HEK293T (cell line): ENCODE measurements at regions not wholly inside any gene's neighbourhood (a gene's known extent, or its start where the extent isn't known, plus 50 kb on each side); places are given as distances from the start of the nearest gene placed in this dataset.

ENCODE experiments used
- FOXA1 ChIP-seq: fragments of 450-650 bp; IDR thresholded peaks from 2 replicates; pipeline ENCODE4 v1.6.1; 2016; ENCODE audit warnings: mild to moderate bottlenecking
- FOXK2 ChIP-seq: fragments of 450-650 bp; IDR thresholded peaks from 2 replicates; pipeline ENCODE4 v1.6.1; 2016; ENCODE audit warnings: mild to moderate bottlenecking
- LEF1 ChIP-seq: fragments of 450-650 bp; IDR thresholded peaks from 2 replicates; pipeline ENCODE4 v1.6.1; 2017; ENCODE audit warnings: mild to moderate bottlenecking, borderline replicate concordance
- TARDBP ChIP-seq: fragments of 450-650 bp; IDR thresholded peaks from 2 replicates; pipeline ENCODE4 v1.6.1; 2016
- TF ChIP-seq, protein P1 (sequence below): fragments of 450-650 bp; IDR thresholded peaks from 2 replicates; pipeline ENCODE4 v1.6.1; 2016

DNA sequence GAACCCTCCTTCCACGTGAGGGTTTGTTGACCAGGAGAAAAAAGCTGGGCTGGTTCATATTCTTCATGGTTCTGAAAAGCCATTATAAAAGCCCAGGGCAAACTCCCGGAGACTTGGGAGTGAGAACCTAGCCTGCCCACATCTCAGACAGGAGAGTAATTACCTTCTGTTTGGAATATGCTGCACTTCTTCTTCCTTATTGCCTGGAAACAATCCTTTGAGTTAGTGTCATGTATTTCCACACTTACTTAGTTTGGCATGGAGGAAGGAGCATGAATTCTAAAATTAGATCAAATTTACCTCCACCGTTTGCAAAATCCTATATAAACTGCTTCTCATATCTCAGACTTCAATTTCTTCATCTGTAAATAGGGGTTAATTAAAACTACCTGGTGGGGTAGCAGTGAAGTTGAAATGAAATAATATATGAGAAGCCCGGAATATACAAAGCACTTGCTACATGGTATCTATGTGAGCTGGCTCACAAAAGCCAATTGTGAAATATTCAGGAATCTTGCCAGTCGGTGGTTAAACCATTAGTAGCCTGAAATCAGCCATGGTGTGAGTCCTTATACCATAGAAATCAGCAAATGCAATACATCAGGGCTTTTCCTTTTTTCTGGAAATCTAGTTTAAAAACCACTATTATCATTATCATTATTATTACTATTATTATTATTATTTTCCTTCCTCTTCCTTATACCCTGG lies 140.0 kb upstream of the RAD23B start:
- TF ChIP-seq TARDBP (no peak), LEF1 (no peak), FOXK2 (no peak), FOXA1 (no peak)
- TF ChIP-seq, protein P1, sequence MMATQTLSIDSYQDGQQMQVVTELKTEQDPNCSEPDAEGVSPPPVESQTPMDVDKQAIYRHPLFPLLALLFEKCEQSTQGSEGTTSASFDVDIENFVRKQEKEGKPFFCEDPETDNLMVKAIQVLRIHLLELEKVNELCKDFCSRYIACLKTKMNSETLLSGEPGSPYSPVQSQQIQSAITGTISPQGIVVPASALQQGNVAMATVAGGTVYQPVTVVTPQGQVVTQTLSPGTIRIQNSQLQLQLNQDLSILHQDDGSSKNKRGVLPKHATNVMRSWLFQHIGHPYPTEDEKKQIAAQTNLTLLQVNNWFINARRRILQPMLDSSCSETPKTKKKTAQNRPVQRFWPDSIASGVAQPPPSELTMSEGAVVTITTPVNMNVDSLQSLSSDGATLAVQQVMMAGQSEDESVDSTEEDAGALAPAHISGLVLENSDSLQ = no peak
